Activated T-cell treated with anti-CD3 and anti-CD28 coated beads, Interleukin-2, amount 50 U/mL, for 48 hours (primary cell): ENCODE measurements at regions not wholly inside any gene's neighbourhood (a gene's known extent, or its start where the extent isn't known, plus 50 kb on each side); places are given as distances from the start of the nearest gene placed in this dataset.

Experiments used
- DNase-seq, 2 experiments: peaks; one replicate each; pipeline ENCODE4 v3.0.0-alpha.2; 2020

DNA sequence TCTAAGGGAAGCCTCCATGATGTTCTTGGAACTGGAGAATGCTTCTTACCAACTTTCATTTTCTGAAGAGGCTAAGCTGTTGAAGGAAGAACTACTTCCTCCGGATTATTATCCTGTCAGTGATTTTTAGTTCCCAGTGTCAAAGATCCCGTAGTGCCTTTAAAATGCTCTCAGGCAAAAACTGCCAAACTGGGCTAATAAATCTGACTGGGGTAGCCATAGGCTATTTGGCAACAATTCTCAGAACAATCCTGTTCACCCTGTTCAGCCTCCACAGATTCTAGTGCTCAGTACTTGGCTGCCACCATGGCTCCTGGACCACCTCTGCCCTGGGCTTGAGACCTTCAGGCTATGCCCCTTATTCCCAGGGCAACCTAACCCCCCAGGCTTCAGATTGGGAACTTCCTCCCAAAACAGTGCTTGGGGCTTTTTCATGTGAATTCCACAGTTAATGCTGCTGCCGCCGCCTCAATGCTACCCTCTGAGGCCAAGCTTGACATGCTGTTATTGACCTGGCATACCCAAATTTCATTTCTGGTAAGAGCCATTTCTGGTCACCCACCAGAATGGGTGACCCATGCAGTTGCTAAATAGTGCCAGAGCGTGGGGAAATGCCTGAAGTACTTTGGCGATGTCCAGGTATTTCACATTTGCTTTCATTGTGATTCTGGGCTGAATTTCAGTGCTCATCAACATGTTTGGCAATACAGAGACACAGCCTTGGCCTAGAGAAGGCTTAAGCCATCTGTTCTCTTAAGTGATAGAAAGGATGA lies 110.0 kb upstream of the ARHGAP5 start:
- no peak for DNase-seq

DNA sequence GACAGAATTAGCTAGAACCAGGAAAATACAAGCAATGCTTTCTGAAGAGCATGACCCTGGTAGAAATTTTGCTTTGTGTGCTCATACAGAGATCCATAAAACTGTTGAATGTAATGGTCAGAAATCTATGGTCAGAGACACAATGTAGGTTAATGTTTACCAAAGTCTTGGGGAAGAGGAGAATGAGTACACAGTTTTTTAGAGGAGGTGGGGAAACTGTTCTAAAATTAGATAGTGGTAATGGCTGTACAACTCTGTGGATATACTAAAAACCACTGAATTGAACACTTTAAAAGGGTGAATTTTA lies 109.5 kb upstream of the ARHGAP5 start:
- DNase-seq, result no peak

DNA sequence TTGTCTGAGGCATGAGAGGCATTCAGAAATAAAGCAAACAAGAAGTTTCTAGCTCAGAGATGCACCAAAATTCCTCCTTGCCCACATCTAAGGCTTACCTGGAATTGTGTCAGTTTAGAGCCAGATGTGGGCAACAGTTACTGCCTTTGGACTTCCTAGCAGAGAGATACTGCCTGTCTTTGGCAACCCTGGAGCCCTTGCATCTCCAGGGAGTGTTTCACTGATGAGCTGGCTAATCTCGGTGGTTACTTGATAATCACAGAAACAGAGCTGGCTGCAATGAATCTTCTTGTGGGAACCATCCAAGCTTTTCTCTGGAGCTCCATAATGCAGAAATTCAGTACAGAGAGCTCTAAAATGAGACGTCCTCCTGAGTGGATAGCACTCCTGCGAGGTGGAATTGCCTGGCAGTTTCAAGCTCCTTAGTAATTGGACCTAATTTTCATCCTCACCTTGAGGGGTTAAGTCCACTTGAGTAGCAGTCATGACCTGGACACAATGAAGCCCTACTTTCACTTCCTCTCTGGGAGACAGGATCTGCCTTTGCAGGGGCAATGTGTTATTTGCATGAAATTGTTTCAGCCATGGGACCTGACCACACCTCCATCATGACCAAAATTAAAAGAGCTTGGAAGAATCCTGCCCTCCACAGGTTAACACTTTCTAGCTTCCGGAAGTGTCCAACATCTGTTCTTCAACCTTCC lies 108.8 kb upstream of the ARHGAP5 start:
- no peak for DNase-seq

DNA sequence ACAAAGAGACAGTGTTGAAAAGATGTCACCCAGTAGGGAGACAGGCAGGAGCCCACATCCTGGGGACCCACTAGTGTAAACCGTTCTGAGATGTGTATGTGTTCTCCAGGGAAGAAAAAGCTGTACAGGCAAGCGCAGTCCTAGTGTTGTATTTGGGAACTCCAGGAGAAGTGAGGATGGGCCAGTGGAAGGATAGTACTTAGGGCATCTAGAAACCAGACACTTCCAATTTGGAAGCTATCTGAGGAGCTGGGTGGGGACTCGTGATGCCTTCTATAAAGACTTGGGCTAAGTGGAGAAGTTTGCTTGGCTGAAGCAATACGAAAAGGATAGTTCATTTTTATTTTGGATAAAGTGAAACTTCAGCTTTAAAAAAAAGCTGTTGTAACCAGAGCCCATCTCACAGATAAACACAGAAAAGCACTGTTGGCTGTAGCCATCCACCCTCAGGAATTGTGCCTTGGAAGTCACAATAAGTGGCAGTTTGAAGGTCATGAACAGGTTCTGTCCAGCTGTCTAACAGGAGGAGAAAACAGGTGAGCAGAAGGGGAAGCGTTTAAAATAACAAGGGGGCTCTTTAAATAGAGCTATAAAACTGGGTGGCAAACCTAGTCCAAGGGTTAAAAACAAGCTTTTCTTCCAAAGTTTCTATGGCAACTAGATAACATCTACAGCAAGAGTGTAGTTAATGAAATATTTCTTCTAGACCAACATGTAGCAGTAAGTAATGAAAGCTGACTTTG lies 108.0 kb upstream of the ARHGAP5 start:
- no peak for DNase-seq

DNA sequence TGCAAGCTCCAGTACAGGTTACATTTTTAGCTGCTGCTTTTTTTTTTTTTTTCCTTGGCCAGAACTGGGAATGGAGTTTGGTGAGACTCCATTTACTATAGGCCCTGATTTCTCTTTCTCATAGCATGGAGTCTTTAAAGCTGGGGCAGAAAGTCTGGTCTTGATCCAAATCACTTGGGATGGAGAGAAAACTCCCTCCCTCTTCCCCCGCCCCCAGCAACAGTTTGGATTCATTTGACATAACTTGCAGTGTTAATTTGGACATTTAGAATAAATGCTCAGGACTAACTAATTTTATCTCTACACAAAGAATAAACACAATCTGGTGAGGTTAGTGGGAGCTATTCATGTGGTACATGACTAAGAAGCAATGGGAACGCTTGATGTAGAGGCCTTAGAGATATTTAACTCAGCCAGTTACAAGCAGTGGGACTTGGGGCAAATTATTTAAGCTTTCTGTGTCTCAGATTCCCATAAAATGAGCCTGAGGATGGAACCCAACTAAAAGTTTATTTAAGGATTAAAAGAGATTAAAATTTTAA lies 107.3 kb upstream of the ARHGAP5 start:
- no peak for DNase-seq

DNA sequence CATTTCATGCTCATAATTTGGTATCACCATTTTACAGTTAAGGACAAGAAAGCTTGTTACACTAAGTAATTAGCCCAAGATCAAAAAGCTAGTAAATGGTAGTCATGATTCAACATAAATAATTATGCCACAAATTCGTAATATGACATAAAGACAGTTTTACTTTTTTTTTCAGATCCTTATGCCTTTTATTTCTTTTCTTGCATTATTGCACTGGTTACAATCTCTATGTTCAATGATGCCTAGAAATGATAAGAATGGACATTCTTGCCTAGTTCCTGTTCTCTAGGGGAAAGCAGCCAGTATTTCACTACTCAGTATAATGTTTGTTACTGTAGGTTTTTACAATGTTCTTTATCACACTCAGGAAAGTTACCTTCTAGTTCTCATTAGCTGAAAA lies 106.4 kb upstream of the ARHGAP5 start:
- DNase-seq, result no peak

DNA sequence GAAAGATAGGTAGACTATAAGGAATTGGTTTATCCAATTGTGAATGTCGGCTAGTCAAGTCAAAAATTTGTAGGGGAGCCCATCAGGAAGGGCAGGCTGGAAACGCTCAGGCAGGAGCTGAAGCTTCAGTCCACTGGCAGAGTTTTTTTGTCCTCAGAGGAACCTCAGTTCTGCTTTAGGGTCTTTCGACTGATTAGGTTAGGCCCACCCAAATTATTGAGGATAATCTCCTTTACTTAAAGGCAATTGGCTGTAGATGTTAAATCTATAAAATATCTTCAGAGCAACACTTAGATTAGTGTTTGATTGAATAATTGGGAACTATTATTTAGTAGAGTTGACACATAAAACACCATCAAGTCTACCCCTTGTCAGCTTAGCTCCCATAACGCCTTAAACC lies 105.5 kb upstream of the ARHGAP5 start:
- no peak for DNase-seq

DNA sequence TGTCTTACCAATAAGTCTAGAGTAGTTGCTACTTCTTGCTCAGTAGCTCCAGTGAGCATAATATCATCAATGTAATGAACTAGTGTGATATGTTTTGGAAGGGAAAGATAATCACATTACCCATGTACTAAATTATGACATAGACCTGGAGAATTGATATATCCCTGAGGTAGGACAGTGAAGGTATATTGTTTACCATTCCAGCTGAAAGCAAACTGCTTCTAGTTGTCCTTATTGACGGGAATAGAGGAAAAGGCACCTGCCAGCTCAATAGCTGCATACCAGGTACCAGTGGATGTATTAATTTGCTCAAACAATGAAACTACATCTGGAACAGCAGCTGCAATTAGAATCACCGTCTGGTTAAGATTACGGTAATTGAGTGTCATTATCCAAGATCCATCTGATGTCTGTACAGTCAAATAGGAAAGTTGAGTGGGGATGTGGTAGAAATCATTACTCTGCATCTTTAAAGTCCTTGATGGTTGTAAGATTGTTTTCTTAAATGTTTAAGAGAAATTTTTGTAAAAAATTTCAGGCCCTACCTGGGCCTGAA lies 100.0 kb upstream of the ARHGAP5 start:
- no peak for DNase-seq

DNA sequence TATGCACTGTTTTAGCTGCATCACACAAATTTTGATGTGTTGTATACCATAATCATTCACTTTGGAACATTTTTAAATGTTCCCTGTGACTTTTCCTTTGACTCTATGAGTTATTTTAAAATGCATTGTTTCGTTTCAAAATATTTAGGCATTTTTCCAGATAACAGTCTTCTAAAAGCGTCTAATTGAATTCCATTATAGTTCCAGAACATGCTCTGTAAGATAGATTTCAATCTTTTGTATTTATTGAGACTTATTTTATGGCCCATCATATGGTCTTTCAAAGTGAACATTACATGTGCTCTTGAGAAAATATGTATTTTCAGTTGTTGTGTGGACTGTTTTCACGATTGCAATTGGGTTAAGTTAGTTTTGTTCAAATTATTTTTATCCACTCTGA lies 98.7 kb upstream of the ARHGAP5 start:
- no peak for DNase-seq

DNA sequence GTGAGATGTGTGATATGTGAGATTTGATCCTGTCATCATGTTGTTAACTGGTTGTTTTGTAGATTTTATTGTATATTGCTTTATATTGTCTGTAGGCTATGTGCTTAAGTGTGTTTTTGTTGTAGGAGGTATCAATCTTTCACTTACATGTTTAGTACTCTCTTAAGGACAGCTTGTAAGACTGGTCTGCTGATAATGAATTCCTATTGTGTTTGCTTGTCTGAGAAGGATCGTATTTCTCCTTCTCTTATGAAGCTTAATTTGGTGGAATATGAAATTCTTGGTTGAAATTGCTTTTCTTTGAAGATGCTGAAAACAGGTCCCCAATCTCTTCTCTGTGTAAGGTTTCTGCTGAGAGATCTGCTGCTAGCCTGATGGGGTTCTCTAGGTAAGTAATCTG lies 94.5 kb upstream of the ARHGAP5 start:
- no peak for DNase-seq

DNA sequence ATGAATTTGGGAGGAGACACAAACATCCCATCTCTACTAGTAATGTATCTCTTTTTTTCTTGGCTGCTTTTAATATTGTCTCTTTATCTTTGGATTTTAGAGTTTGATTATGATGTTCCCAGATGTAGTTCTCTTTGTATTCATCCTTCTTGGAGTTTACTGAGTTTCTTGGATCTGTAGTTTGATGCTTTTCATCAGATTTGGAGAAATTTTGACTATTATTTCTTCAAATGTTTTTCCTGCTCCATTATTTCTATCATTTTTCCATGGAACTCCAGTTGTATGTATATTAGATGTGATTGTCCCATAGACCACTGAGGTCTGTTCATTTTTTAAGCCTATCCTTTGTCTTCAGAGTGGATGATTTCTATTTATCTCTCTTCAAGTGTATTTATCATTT lies 90.7 kb upstream of the ARHGAP5 start:
- no peak for DNase-seq

DNA sequence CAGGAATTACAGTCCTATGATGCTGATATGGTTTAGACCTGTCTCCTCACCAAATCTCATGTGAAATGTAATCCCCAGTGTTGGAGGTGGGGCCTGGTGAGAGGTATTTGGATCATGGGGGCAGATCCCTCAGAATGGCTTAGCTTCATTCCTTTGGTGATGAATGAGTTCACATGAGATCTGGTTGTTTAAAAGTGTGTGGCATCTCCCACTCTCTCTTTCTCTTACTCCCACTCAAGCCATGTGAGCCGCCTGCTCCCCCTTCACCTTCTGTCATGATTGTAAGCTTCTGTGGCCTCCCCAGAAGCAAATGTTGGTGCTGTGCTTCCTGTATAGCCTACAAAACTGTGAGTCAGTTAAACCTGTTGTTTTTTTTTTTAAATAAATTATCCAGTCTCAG lies 89.4 kb upstream of the ARHGAP5 start:
- no peak for DNase-seq

DNA sequence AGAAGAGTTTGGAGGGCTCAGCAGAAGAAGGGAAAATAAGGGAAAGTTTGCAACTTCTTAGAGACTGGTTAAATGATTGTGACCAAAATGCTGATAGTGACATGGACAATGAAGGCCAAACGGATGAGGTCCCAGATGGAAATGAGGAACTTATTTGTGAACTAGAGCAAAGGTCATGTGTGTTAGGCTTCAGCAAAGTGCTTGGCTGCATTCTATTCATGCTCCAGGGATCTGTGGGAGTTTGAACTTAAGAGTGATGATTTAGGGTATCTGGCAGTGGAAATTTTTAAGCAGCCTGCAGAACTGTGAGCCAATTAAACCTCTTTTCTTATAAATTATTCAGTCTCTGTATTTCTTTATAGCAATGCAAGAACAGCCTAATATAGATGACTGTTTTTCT lies 88.9 kb upstream of the ARHGAP5 start:
- no peak for DNase-seq

DNA sequence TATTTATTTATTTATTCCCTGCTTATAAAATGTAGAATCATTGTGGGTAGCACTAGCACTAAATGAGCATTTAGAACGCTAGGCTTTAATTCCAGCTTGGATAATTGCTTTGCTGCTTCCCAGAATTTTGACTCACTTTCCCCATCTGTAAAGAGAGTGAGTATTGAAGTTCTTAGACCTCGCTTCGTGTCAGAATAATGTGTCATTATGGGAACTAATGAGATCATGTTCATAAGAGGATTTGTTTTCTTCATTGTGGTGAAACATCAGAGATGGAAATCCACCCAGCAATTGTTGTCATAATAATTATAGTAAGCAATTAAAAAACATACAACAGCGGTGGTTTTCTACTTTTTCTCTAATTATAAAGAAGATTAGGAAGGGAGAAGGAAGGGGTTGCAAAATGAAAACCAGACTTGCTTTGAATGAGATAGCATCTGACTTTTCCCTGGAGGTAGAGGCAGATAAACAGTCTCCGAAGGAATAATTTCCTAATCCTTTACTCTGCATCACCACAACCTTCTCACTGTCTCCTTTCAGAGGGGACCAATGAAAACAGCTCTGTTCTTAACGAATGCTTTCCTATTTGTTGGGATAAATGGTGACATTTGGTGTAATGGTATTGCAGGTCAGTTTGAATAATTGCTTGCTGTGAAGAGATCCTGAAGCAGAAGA lies 86.8 kb upstream of the ARHGAP5 start:
- no peak for DNase-seq

DNA sequence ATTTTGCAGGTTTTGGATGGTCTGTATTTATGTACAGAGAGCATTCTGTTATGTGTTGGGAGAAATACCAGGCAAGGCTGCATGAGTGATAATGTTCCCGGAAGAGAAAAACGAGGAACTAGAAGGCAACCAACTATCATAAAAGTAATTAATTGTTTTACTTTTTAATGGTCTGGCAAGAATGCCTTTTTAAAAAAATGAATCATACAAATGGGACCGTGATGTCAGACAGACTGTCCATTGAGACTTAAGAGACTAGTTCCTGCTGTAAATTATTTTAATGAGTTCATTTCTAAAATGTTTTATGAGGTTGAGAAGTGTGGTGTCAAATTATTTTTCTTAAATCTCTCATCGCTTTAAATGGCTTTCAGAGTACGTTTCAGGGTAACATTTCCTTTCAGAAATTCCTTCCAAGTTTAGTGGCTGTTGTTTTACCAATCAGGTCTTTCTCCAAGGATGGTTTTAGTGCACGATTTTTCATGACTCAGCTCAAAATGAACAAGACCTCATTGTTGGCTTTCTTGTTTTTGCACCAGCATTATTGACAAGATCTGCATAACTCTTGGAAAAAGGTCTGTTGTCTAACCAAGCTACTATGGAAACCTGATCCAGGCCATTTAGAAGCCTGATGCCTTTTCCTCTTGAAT lies 86.1 kb upstream of the ARHGAP5 start:
- no peak for DNase-seq

DNA sequence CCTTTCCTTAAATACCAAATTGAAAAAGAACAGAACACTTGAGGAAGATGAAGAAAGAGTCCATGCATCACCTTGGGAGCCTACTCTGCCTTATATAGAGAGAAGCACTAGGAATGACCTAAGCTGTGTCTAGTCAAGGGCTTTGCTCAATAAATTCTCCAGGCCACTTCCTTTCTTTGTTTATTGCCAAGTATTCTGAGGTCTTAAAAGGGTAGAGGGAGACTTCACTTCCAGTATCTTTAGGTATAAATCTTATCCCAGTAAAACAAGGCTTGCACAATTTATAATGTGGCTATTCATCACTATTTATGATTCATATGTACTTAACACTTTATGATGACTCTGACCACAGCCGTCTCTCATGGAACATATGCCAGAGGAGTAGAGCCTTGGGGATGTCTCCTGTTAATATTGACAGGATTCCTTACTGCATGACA lies 85.1 kb upstream of the ARHGAP5 start:
- no peak for DNase-seq

DNA sequence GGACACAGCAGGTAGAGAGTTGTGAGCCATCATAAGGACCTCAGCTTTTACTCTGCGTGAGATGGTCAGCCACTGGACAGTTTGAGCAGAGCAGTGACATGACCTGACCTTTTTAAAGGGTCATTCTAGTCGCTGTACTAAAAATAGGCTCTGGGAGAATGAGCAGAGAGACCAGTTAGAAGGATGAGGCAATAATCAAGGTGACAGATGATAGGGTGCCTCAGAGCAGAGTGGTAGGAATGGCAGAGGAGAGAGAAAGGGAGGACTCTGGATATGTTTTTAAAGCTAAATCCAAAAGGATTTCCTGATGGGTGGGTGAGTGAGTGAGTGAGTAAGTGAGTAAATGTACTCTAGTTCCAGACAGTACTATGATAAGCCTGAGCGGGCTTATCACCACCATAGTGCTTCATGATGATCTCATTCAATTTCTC lies 83.6 kb upstream of the ARHGAP5 start:
- DNase-seq, result no peak

DNA sequence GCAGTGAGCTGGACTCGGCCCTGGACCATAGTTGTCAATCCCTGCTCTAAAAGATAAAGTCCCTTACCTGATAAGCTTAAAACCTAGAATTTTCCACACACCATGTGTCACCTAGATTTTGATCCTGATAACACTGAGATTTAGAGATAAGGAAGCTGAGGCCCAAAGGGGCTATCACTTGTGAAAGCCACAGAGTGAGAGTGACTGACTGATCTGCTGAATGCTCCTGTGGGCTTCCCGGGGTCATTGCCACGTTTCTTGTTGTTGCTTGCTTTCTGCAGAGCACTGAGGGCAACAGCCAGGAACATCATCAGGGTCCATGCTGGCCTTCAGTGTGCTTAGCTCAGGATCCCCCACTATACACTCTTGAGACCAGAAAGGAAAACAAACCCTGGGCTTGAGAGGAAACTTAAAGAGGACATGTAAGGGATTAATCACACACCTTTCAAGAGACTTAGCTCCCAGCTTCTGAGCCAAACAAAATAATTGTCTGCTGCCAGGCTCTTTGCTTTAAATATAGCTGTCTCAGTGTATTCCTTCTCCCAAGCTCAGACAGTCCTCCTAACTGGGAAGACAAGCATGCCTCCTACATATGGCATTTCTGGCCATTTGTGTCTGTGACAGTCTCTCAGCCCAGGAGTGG lies 82.6 kb upstream of the ARHGAP5 start:
- no peak for DNase-seq

DNA sequence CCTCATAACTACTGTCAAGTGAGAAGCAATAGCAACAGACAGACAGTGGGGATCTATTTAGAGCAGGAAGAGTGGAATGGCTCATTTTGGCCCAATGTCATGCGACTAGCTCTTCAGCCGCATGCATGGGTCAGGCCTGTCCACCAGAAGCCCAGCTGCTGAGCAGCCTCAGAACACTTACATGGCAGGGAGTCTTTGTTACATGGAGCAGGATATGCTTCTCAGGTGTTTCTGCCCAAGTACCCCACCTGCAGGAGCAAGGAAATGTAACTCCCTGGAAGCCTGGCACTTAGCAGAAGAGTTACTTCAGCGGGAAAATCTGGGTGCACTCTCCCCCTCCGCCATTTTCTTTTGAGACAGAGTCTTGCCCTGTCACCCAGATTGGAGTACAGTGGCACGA lies 73.5 kb upstream of the ARHGAP5 start:
- no peak for DNase-seq

DNA sequence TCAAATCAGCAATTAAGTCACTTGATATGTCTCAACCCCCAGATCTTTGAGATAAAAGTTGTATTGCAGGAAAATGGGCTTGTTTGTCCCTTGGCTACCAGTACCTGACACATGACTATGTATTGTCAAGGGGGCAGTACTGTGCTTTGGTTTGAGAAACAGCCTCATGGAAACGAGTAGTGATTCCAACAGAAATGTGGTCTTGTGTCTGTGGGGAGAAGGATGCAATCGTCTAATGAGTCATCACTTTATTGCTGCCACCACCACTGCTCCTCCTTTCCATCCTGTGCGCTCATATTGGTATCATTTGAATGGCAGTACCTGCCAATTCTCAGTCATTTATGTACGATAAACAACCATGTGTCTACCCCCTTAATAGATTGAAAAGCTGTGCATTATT lies 72.8 kb upstream of the ARHGAP5 start:
- DNase-seq, result no peak

DNA sequence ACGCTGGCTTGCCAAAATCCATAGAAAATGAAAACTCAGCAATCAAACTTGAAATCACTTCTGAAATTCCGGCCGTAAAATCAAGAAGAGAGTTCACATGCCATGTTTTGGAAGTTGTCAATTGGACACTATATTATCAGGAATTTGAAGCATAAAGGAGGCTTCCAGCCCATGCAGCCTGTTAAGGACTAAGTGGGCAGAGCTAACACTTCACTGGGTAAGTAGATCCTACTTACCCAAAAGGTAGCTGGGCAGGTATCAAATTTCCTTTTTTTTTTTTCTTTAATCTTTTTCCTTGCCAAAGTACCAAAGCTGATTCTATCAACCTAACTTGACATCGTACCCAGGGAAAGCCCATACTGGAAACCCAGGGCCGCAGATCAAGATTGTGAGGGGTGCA lies 71.5 kb upstream of the ARHGAP5 start:
- no peak for DNase-seq
